GM12891 (cell line): ENCODE measurements at regions not wholly inside any gene's neighbourhood (a gene's known extent, or its start where the extent isn't known, plus 50 kb on each side); places are given as distances from the start of the nearest gene placed in this dataset.

ENCODE experiments used
- PAX5 ChIP-seq: IDR thresholded peaks from 2 replicates; pipeline ENCODE4 v1.6.1; 2011; ENCODE audit warnings: low read length, moderate library complexity, mild to moderate bottlenecking; ENCODE audit not compliant: insufficient read depth, severe bottlenecking
- TAF1 ChIP-seq: IDR thresholded peaks from 2 replicates; pipeline ENCODE4 v1.6.1; 2011; ENCODE audit warnings: low read depth, low read length, control low read depth

- TF ChIP-seq PAX5 (no peak), TAF1 (no peak)
Observed at GRCh38 chr6:139860203-139860602, 485.8 kb upstream of the CITED2 start.
